ENCODE measurements at regions not wholly inside any gene's neighbourhood (a gene's known extent, or its start where the extent isn't known, plus 50 kb on each side); places are given as distances from the start of the nearest gene placed in this dataset.
"Not testable (repeated sequence)": the region's sequence is repeated elsewhere in the genome, so short reads cannot be mapped to it uniquely, and the experiment has no call there.

DNA sequence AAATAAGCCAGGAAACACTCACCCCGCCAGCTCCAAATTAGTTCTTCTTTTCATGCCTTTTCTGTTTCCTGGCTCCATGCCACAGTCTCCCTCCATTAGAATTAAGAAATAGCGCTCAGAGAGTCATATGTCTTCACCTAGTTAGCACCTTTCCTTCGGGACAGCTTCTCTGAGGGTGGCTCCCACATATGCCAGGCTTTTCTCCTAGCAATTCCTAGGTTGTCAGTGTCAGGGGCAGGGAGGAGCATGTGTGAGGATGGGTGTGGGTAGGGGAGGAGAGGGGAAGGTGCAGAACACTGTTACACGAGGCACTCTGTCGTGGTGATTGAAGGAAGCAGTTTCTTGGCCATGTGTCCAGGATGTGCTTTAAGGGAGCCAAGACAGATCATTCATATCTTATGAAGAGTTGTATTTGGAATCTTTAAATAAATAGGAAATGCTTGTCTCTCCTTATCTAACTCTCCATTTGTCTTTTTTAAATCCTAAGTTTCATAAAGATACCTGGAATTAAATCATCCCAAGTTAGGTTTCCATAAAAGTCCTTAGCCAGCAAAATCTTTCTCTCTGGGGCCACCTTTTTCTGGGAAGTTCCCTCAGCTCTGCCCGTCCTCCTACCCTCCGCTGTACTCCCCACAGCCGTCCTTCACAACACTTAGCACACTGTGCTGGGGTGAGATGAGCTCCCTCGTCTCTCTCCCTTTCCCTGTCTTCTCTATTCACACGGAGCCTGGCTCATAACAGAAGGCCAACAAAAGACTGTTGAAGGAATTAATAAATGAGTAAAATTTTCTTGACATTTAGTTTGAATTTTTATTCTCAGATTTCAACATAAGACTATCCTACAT, 361.0 kb downstream of the CD83 start:
- DNase-seq (ENCODE audit: low read depth), result no peak

DNA sequence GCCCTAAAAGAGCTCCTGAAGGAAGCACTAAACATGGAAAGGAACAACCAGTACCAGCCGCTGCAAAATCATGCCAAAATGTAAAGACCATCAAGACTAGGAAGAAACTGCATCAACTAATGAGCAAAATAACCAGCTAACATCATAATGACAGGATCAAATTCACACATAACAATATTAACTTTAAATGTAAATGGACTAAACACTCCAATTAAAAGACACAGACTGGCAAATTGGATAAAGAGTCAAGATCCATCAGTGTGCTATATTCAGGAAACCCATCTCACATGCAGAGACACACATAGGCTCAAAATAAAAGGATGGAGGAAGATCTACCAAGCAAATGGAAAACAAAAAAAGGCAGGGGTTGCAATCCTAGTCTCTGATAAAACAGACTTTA, 364.4 kb downstream of the CD83 start:
- not testable (repeated sequence) for DNase-seq (ENCODE audit: low read depth)

DNA sequence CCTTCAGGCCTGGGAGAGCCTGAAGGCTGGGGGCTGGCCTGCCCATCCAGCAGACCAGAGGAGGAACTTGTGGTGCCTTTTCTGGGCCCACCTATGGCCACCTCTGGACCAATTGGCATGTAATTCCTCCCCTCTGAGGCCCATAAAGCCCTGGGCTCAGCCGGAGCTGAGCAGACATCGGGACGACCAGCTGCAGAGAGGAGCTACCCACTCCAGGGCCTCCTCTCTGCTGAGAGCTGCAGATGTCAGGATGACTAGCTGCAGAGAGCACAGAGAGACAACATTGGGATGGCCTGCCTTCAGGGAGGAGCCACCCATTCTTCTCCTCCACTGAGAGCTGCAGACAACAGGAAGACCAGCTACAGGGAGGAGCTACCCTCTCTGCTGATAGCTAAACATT, 370.1 kb downstream of the CD83 start:
- no peak for DNase-seq (ENCODE audit: low read depth)

DNA sequence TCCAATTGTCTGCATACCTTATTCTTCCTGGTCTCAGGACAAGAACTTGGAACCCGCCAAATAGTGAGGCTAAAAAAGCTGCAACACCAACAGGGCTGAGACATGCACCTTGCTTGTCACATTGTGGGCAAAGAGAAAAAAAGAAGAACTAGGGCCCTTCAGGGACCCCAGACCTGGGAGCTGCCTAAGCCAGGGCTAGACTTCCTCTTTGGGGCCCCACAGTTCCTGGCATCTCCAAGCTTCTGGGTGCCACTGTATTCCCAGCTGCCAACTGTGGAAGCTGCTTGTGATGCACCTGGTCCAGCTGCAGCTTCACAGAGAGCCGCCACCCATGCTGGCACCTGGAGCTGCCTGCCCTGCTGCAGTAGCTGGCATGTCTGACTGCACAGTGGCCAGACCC, 370.6 kb downstream of the CD83 start:
- DNase-seq (ENCODE audit: low read depth), result no peak

DNA sequence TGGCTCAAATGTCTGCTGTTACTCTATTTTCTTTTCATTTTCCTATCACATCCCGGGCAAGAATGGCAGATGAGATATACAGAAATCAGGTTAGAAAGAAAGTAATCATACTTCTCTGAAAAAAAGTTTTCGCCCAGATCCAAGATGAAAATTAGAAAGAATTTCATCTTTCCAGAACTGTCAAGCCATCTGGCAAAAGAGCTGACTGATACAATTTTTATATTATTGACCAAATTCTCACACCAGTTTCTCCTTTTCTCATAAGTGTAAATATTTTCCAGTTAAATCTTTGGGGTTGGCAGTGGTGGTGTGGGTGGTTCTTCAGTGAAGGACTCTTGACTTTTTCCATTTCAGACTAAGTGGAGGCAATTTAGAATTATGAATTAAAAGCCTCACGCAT, 371.9 kb downstream of the CD83 start:
- no peak for DNase-seq (ENCODE audit: low read depth)

DNA sequence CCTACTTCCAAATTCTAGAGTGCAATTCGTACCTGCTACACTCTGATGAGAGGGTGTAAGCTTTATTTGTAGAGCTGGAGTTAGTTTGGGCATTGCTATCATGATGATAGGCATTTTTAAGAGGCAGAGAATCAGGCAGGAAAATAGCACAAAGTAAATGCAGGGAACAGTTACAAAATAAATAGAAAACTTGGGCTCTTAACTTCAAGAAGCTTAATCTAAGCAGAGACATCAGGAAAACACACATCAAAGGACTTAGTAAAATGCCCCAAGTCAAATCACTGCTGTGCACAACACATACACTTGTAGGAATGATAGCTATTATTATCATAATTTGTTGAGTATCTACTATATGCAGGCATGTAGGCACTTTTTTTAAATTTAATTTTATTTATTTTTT, 381.2 kb downstream of the CD83 start:
- no peak for DNase-seq (ENCODE audit: low read depth)

DNA sequence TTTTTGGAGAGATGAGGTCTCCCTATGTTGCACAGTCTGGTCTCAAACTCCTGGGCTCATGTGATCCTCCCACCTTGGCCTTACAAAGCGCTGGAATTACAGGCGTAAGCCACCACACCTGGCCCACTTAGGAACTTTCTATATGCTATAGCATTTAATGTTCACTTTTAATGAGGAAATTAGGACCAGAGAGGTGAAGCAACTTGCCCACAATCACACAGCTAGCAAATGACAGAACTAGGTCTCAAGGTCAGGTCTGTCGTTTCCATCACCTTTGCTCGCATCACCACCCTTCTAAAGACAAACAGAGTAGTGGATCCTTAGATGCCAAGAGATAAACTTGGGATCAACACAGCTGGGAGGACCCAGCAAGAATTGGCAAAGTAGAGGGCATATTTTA, 381.7 kb downstream of the CD83 start:
- no peak for DNase-seq (ENCODE audit: low read depth)

DNA sequence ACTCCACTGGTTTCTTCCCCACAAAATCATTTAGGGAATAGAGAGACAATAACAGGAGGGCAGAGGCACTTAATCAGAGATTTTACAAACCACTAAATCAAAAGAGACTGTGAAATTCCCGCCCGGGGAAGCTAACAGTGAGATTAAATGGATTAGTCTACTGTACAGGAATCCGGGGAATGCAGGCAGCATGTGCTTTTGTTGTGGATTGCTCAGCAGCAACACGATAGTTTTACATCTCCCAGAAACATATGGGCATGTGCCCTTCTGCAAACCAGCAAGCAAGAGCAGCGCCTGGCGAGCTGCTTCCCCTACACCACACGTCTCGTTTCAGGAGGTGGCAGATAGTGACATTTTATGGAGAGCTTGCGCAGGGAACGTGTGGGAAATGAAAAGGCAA, 382.3 kb downstream of the CD83 start:
- peak; percentile 67 for DNase-seq (ENCODE audit: low read depth)

DNA sequence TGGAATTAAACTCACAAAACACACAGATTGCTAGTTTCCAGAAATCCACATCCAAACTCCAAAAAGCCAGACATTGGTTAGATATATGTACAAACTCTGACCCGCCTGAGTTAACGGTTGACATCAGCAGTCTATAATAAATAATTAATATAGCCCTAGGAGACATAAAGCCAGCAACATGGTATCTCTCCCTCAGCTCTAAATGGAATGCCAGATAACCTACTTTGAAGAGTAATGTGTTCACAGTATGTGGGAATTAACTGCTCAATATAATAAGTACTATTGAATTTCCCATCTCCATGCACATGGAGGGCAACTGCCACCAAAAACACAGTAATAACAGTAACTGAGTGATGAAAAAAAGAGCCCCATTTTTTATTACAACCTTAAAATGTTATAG, 383.2 kb downstream of the CD83 start:
- no peak for DNase-seq (ENCODE audit: low read depth)

DNA sequence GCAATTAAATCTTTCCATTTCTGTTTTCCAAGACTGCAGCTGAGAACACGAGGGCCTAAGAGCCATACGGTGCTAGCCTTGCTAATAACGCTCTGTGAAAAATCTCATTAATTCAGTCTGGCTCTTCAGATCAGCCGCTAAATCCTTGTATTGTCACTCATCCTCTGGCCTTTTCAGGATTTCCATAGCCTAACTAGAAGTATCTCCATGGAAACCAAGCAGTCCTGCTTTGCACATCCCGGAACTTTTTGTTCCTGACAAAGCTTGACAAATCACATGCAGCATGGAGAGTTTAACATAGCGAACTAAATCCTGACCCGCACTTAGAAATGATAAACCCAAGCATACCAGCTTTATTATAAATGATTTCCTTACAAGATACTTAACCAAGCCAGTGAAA, 383.7 kb downstream of the CD83 start:
- DNase-seq (ENCODE audit: low read depth), result no peak

DNA sequence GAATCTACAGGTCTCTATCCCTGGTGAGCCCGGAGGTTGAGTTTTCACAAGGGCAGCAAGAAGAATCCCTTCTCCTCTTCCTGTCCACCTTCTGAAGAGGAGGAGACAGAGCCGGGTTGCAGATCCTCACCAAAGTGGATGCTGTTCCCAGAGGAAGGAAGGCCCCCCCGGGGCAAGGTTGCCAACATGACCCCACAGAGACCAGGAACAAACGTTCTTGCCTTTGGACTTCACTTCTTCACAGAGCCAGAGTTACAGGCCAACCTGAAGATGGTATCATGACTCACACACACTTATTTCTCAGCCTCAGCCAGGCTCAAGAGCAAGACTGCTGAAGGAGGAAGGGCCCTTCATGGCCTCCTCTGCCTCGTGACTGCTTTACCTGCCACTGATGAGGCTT, 384.3 kb downstream of the CD83 start:
- no peak for DNase-seq (ENCODE audit: low read depth)

DNA sequence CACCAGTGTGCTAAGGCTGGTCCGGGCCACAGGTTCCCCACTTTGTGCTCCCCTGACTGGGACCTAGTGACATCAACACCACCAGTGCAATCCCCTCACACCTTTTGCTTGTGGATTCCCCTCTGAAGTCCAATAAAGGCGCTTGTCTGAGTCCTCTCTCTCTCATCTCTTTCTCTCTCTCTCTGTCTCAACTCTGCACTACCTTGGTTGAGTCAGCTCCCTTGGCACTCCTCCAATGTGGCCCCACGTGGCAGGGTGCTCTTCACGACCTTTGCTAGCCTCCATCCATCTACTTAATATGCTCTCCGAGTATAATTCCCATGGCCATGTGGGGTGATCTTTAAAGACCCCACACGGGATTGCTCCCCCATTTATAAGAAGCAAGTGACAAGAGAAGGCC, 385.0 kb downstream of the CD83 start:
- DNase-seq (ENCODE audit: low read depth), result no peak

DNA sequence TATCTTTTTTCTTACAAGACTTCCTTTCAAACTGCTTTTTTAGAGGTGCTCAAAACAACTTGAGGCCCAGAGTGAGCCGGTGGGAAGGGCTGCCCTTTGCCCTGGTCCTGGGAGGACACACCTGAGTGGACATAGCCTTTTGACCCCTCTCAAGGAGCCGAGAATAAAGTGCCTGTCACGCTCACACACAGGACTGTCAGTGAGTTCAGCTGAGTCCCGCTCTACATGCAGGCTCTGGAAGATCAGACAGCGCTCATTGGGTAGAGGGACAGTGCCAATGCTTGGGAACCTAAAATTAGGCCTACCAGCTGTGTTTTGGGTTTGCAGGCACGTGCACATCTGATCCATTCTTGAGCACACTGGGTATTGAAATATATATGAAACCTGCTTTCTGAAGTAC, 387.8 kb downstream of the CD83 start:
- no peak for DNase-seq (ENCODE audit: low read depth)

DNA sequence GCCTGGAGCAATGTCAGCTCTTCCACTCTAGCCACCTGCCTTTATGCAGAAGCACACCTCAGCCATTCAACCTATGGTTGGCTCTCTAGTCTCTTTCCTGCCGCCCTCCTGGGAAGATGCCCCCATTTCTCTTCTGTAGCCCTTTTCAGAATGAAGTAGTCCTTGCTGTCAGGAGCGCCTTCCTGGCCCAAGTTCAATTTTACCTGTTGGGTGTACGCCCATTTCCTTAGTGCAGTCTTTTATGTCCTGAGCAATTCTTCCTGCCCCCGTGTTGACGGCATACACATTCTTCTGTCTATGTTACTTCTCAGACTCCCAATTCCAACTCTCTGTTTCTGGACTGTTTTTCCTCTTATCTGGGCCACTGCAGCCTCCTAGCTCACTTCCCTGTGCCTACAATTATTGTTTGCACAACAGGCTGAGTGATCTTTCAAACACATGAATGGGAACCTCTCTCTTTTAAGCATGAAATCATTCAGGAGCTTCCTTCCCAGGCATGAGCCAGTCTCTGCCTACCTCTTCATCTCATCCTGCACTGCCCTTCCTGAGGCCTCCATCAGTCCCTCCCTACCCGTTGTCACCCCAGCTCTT, 389.2 kb downstream of the CD83 start:
- no peak for DNase-seq (ENCODE audit: low read depth)

DNA sequence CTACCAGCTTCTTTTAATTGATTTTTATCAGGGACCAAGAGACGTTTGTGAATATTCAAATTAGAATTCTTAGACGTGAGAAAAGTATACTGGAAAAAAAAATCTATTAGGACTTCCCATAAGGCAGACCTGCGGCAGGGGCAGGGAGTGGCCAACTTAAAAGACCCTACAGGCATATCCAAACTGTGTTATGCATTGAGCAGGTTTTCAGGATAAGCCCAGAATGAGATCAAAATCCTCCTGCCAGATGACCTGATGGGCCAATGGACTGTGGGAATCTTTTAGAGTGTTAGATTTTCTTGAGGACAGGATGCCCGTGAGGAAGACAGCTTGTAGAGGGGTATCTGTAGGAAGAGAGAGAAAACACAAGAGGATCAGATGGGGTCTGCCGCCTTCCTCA, 391.5 kb downstream of the CD83 start:
- DNase-seq (ENCODE audit: low read depth), result no peak

DNA sequence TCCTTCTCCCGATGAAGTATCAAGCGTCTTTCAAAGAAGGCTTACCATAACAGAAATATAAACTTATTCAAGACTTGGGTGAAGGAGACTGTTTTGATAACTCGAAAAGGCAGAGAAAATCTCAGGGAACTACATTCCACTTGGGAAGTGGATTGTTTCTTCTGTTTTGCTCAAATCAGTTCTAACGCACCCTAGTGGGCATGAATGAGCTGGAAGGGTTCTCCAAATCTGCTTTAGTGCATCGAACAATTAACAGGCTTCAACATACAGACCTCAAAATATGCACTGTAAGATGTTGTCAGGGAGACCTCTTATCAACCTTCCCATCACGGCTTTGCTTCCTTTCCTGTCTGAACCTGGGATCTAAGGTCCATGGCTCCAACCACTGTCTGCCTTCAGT, 392.5 kb downstream of the CD83 start:
- no peak for DNase-seq (ENCODE audit: low read depth)

DNA sequence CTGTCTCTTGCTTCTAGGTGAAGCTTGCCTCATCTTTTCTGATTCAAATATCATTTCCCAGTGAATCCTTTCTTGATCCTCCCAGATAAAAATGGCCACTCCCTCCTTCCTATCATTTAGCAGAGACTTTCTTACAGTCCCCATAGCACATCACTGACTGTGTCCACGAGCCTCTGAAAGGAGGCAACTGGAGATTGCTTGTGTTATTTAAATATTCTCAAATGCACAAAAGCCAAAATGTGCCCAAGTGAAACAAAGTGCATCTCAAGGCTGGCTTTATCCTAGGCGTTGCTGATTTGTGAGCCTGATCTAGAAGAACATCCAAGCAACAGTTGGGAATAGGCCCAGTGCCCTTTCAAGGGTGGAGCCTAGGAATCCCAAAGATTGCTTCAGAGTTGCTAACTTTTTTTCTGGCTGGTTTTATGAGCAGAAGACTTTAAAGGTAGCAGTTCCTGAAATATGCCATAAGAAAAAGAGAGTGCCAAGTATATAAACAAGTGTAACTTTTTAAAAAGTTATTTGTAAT, 393.6 kb downstream of the CD83 start:
- no peak for DNase-seq (ENCODE audit: low read depth)

DNA sequence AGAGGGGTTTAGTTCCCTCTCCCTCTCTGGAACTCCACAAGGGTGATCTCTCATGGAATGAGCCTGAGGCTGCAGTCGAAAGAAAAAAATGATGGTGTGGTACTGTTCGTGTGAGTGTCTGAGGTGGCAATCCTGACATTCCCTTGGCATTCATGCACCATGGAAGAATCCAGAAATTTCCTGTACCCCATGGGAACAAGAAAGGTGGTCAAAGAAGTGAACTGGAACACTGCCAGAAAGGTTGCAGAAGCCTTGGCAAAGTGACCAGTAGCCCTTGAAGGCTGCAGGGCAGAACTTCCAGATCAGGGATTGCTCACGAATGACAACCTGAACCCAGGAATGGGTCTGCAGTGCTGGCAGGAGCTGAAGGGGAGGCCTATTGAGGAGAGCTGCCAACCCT, 394.7 kb downstream of the CD83 start:
- no peak for DNase-seq (ENCODE audit: low read depth)

DNA sequence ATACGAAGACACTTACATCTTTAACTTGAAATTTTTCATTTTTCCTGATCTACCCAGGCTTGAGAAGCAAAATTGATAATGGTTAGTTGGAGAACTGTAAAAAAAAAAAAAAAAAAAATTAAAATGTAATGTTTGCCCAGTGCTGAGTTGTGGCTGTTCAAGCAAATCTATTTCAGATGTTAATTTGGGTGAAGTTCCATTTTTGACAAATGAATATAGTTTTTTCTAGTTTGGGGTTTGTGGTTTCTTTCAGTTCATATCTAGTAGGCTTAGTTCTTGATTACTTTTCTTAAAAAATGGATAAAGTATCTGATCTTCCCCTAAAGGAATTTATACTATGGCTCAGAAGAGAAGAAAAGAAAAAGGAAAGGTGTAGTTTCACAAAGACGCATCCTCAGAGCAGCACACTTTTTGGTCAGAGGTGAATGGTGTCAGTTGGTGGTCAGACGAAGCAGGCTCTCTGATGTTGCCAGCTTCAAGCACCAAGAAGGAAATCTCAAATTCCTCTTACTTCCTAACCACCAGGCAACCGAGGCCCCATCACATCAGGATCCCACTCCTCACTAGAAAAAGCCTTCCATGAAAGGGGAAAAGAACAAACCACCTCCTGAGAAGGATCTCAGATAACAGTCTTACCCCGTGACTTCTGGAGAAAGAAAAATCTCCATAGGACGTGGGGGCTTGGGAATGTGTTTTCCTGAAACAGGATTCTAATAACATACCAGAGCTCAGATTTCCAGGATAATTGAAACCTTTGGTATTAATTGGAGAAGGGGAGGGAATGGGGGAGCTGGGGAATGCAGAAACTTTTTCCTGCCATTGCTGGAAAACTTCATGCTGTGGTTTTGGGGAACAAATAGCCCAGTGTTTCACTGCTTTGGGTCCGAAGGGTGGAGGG, 396.2 kb downstream of the CD83 start:
- DNase-seq (ENCODE audit: low read depth), result no peak

DNA sequence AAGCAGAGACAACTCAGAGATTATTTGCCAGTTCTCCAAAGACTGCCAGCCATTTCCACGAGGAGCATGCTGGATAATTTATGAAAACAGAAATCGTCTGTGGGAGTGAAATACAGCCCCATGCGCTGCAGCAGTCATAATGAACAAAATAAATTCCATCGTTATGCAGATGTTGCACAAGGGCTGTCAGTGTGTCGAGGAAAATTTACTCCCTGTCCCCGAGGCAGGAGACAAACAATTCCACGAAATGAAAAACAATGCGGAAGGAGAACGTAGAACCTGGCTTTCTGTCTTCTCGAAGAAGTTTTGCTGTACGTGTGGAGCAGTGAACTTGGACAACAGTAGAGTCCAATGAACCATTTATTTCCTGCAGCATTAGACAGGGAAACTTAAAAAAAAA, 399.4 kb downstream of the CD83 start:
- DNase-seq (ENCODE audit: low read depth), result no peak

DNA sequence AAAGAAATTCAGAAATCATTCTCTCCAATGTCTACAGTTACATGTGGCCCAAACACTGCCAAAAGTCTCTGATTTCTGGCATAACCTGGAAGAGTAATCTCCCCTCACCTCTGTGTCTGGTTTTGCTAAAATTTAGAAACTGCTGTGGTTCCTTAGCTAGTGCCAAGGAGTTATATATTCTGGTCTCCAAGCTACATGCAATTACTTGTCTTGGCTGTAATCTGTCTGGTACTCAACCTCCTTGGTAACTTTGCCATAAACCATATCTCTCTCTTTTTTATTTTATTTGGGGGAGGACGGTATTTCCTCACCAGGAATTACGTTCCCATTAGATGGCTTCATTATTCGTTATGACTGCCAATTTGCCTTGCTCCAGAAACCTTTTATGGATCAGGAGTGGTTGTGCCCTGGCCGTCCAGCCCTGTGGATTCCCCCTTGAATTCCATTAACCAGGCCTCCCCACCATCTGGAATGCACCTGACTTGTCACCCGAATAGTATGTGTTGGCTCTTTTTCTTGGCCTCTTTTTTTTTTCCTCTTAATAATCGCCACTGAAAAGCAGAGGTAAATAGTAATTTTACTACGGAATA, 400.0 kb downstream of the CD83 start:
- DNase-seq (ENCODE audit: low read depth), result no peak

DNA sequence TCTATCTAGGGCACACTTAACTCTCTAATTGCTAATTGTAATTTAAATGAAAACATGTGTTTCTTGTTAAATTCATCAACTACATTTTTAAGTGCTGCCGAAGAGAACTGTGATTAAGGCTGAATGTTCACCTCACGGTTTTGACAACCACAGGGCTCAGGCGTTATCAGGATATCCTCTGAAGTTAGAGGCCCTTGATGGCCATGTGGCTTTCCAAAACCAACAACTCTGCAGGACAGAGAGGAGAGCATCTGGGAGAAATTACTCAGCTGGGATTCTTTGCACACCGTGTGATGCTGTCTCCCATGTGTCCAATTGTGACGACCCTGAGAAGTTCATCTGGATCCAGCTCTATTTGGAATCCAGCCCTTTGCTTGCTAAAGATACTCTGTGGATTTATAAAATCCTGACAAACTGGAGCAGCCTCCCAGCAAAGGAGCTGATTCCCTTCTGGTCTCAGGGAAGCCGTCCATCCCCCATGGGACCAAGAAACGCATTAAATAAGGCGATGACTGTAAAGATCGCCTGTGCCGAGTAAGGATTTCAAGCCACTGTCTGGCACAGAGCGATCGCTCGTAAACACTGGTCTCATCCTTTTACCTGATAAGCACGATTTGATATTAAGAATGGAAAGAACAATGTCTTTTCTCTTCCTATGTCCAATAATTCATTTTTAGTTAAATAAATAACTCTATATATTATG, 401.1 kb downstream of the CD83 start:
- peak; percentile 67 for DNase-seq (ENCODE audit: low read depth)

Measured in GM04504 (cell line).